ENCODE measurements at regions not wholly inside any gene's neighbourhood (a gene's known extent, or its start where the extent isn't known, plus 50 kb on each side); places are given as distances from the start of the nearest gene placed in this dataset.
"Not testable (repeated sequence)": the region's sequence is repeated elsewhere in the genome, so short reads cannot be mapped to it uniquely, and the experiment has no call there.

DNA sequence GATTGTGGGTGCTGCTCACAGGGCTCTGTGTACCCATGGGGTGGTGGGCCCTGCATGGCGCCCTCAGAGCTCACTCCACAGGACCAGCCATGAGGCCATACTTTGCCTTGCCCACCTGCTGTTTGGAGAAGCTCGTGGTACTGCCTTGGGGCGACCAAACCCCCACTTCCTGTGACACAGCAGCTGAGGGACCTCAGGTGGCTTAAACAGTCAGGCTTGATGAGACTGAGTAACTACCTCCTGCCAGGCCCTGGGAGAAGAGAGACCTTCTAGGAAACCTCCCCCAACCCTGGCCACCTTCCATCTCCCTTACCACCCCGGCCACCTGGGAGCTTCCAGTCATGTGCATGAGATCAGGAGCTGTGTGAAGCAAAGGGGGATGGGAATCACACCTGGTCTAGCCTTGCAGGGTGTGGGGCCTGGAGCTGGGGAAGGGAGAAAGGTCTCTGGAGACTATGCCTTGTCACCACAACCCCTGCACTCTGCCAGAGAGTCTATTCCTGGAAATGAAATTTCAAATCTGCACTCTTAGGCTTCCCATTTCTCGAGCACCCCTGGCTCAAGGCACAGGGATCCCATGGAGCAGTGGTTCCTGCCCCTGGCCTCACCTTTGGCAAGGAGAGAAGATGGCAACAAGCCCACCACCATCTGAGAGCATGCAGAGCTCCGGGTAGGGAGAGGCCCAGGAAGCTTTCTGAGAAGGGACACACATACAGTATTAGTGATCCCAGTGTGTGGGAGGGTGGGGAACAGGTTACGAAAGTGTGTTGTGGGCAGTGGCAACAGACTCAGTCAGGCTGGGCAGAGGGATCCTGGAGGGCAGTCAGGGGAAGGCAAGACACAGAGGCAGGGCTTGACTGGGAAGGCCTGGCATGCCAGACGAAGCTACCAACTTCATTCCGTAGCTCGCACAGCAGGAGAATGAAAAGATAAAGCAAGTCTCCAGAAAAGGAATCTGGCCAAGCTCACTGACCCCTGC lies 125.0 kb downstream of the URI1 start:
- DNase-seq = no peak

DNA sequence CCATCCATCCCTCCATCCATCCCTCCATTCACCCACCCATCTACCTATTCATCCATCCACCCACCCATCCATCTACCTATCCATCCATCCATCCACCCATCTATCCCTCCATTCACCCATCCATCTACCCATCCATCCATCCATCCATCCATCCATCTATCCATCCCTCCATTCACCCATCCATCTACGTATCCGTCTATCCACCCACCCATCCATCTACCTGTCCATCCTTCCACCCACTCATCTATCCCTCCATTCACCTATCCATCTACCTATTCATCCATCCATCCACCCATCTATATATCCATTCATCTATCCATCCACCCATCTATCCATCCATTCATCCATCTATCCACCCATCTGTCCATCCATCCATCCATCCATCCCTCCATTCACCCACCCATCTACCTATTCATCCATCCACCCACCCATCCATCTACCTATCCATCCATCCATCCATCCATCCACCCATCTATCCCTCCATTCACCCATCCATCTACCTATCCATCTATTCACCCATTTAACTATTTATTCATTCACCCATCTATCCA lies 126.0 kb downstream of the URI1 start:
- DNase-seq = not testable (repeated sequence)

DNA sequence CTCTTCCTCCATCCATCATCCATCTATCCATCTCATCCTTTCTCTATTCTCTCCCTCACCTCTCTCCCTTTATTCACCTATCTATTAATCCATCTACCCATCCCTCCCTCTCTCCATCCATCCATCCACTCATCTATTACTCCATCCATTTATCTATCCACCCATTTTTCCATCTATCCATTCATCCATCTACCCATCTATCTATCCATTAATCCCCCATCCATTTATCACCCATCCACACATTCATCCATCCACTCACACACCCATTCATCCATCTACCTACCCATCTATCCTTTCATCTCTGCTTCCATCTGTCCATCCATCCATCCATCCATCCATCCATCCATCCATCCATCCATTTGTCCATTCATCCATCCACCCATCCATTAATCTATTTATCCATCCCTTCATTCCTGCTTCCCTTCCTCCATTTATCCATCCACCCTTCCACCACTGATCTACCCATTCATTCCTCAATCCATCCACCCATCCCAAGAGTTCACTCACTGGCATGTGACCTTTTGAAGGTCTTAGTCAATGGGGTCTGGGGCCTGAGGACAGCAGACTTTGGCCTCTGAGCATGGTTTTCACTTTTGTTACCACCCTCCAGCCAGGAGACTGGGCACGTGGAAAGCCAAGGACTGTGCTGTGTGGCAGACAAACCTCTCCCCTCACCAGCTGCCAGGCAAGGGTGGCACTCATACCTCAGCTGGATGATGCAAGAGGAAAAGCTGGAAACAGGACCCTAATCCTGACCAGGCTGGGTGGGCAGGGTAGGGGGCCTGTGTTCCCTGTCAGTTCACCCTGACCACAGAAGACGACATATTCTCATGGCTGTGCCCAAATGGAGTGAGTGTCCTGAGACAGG lies 126.7 kb downstream of the URI1 start:
- no peak for DNase-seq

DNA sequence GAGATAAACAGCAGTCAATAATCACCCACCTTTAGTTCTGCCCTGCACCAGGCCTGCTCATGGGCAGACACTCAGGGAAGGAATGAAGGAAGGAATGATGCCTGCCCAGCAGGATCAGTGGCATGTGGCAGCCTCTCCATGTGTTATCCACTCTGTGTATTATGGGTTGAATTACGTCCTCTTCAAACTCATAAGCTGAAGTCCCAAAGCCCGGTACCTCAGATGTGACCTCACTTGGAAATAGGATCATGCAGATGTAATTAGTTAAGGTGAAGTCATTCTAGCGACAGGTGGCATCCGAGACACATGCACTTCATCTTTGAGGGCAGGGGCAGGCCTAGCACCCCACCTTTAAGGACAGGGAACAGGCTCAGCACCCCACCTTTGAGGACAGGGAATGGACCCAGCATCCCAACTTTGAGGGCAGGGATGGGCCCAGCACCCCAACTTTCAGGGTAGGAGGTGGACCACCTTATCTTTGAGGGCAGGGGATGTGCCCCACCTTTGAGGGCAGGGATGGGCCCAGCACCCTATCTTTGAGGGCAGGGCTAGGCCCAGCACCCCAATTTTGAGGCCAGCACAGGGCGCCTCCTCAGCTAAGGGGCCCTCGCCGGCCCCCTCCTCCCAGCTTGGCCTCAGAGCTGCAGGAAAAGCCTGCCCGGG lies 127.6 kb downstream of the URI1 start:
- DNase-seq = no peak

DNA sequence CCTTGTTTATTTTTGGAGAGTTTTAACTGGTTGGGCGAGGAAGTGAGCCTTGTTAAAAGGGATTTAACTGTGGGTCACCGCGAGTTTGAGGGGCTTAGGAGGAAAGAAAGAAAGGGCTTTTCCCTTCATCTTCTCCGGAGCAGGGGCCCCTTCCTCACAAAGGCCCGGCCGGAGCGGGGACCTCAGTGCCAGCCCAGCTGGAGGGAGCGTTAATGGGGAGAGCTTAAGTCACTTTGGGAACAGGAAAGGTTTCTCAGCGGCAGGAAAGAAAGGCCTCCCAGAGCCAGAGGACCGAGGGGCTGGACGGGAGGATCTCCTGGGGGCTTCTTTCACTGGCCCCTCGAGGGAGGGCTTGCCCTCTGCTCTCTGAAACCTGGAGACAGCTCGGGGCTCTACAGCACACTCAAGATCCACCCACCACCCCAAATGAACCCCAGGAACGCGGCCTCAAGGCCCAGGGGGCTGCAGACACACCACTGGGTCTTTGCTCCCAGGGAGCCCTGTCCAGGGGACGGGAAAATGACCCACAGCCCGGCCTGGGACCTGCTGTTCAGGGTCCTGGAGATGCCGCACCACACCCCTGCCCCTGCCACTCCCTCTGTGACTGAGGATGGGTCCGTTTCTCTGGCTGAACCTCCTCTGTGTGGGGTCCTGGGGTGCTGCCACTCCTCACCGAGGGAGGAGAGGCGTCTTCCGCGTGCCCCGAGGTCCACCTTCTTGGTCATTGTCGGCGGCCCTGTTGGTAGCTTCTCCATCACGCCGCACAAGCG lies 128.3 kb downstream of the URI1 start:
- DNase-seq = no peak

DNA sequence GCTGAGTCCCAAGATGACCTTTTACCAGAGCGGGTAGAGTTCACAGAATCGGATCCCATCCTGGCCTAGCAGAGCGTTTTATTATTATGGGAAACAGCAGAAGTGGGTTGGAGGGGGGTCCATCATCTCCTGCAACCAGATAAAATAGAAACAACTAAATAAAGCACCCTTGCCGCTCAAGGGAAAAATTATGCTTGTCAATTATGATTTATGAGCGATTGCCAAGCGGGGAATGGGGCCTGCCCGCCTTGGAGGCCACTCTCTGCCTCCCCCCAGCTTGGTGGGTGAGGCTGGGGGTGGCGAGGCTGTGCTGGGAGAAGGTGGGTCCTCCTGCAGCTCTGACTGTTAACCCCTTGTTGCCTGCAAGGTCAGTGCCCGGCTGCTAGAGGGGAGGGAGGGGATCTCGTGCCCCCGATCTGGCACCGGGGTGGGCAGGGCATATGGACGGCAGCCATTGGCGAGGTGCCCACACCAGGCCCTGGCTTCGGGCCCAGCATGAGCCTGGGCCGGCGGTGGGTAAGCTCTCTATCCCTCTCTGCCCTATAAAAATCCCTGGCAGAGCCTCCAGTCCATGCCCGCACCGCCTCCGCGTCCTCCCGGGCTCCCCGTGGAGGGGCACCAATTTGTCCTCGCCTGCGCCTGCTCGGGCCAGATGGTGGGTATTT lies 129.1 kb downstream of the URI1 start:
- no peak for DNase-seq

DNA sequence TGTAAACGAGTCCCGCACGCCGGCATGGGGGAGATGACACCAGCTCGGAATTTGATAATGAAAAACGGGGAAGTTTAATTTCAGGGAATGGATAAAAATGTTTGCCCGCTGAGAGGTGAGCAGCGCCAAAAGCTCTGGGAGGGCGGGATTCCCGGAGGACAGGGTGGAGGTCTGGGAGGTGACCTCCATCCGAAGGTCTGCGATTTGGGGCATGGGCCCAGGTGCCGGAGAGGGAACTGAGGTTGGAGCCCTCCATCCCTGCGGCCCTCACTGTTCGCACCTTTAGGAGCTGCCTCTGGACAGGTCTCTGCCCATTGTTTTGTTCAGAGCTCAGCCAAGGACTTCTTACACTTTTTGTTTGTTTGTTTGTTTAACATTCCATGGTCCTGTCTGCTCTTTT lies 129.8 kb downstream of the URI1 start:
- no peak for DNase-seq

DNA sequence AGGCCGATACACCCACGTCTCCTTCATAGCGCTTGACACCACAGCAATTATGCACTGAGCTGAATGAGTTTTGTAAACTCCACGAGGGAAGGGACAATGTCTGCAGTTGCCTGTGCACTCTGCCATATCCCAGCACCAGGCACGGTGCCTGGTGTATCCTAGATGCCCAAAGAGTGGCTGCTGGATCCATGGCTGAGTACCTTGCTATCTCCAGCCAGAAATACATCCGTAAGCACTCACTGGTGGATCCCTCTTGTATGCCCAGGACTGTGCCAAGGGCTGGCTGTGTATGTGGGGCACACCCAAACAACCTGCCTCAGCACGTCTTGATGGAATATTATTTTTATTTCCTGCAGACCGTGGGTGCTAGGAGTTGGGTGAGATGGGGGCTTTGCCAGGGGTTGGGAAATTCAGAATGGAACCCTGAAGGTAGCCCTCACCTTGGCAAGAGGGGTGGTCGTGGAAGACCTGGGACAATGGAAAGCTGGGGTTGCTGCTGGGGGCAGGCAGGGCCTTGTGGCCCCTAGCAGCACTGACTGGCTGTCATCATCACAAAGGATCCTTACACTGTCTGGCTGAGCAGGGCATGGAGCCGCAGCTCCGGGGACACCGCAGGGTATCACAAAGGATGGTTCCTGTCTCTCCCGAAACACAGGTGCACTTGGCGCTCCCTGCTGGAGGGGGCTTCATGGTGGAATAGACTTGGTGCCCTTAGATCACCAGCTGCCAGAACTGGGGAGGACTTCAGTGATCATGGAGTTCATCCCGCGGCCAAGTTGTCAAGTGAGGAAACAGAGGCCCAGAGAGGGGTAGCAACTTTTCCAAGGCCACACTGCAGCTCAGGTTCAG lies 131.3 kb downstream of the URI1 start:
- DNase-seq = no peak

DNA sequence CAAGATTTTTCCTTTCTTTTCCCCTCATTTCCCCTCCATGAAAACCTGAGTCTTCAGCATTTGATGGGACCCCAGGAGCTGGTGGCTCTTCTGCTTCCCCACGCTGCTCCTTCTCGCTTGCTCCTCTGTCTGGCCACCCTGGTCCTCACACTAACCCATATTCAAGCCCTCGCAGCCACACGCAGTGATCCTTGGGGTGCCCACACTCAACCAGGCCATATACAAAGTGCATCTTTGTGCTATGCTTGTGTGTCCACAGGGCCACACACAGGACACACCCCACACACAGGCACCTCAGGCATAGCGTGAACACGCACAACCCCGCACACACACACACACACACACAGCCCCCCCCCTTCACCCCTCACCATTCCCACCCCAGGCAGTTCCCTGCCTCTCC lies 132.1 kb downstream of the URI1 start:
- no peak for DNase-seq

DNA sequence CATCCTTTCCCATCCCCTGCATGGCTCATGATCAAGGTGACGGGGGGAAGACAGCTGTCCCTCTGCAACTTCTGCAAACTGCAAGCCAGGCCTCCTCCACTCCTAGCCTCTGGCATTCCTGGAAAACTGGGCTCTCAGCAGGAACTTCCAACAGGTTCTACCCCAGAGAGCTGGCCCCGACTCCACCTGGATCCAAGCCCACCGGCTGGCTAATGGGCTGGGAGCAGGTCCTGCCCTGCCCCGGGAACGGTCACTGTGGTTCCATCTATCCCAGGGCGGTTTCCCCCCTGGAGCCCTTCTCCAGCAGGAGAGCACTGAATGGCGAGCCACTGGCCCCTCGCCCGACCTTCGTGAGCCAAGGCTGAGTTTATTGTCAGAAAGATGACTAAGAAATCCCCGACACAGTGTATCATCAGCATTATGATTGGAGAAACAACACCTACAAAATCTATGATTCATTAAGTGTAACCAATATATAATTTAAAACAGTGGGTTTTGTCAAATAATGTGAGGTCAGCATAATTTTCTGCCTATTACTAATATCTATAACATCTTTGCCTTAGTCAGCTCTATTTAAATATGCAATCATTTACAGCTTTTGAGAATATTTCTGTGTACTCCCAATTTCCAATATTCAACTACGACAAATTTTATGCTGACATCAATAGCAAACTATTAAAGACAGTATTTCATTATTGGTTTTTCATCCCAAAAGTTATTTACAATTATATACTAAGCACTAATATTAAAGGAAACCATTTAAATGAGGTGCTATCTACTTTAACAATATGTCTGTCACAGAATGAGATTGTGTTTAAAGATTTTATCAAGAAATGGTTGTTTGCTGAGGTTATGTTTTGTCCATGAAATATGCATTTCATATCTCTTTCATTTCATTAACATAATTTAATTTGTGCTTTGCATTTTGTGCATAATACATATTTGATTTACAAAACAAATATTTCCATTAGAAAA lies 133.0 kb downstream of the URI1 start:
- DNase-seq = no peak

DNA sequence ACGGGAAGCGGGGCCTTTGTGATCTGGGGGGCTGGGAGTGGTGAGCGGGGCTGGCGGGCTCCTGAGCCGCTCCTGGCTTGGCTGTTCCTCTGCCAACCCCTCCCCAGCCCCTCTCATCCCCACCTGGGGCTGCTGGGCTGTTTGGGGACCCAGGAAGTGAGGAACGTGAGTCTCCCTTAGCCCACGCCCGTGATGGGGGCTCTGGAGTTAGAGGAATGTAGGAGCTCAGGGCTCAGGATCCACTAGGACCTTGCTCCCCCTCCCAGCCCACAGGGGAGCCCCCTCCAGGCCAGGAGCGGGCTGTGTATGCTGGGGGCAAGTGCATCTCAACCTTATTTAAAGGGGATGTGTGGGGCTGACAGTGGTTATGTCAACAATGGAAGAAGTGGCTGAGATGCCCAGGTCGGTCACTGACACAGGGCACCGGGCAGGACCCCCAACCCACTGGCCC lies 134.1 kb downstream of the URI1 start:
- no peak for DNase-seq

DNA sequence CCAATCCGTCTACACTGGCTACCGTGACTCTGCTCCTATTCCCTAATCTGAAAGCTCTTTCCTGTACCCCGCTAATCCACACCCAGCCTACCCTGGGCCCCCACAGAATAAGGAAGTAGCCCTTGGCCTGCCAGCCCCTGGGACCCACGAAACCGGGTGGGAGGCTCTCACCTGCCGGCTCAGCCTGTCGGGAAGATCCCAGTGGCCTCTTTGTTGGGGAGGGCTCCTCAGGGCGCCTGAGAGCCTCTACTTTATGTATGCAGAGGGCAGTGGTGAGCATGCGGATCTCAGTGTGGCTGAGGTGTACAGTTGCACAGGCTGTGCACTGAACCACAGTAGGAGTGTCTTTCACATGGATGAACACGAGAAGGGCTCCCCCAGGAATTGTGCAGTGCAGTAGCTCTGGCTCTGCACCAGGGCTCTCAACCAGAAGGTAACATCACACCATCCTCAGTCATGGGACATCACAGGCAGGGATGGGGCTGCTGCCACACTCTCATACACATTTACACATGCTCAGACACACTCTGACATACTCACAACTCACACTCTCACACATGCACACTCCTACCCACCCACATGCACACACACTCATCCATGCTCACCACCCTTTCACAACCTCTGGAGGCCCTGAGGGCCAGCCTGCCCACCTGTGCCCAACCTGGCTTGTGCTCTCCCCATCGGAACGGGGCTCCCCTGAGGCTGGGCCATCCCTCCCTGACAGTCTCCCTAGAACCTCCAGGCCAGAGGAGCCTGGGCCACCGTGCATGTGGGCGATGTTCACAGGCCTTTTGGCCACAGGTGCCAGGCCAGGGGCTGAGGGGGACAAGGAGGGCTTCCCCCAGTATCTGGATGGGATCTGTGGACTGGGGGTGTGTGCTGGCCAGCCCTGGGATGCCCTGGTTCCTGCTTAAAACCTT lies 135.0 kb downstream of the URI1 start:
- DNase-seq = no peak

DNA sequence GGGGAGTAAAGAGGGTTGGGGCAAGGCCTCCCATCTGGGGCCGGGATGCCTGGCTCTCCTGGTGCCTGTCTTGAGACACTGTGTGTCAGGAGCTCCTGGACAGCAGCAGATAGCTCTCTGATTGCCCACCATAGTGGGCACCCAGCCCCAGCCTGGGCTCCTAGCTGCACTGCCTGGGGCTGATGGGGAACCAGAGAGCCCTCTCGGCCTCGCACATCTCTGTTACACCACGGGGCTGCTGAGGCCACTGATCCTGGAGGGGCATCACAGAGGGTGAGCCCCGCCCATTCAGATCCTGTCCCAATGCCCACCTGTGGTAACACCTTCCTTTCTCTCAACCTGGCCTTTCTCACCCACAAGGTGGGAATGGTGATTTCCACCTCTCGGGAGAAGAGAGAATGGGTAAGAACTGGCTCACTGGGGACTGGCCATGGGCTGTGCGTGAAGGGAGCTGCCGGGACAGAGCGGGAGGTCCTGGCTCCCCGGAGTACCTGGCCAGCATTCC lies 135.9 kb downstream of the URI1 start:
- no peak for DNase-seq

DNA sequence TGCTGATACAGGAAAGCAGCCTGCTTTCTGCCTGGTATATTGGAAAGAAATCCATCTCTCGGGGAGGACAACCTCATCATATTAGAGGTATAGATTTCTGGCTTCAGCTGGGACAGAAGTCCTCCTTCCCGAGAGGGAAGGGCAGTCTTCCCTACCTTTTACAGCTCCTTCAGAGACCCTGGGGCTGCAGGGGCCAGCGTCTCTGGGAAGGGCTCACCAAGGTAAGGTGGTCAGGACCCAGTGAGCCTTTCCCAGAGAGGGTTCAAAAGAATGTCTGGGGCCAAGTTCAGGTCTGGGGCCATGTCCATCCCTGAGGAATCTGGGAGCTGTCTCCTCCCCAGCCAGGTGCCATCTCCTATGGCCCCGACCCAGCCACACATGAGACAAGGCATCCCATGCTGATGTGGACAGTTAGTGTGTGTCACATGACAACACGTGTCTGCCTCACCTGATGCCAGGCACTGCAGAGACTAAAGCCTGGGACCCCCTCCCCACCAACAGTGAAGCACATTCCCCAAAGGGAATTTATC lies 136.4 kb downstream of the URI1 start:
- DNase-seq = no peak

DNA sequence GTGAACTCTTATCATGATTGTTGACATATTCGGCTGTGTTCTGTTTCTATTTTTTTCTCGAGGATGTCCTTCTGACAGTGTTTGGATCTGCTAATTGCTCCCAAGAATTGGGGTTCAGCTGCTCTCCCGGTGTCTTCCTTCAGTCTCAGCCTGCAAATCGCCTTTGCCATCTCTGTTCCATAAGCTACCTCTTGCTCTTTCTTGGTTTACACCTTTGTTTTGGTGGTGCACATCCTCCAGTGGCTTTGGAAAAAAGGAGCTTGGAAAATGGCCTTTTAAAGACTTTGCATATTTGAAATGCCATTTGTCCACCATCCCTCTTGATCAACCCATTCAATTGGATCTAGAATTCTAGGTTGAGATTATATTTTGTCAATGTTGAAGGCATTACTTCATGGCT lies 137.2 kb downstream of the URI1 start:
- DNase-seq = no peak

DNA sequence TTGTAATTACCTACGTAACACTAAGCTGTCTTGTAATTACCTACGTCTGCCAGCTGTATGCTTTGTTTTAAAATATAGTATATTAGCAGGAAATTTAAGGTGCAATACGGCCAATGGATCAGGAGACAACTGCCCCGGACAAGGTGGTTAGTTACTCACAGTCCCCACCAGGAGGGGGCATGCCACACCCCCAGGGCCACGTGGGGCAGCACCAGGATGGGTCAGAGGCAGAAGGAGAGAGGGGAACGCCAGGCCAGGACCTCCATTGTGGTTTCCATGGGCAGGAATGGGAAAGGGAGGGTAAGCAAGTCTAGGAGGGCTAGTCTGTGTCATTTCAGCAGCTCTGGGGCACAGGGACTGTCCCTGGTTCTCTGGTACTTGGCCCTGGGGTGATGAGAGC lies 140.1 kb downstream of the URI1 start:
- DNase-seq = no peak

DNA sequence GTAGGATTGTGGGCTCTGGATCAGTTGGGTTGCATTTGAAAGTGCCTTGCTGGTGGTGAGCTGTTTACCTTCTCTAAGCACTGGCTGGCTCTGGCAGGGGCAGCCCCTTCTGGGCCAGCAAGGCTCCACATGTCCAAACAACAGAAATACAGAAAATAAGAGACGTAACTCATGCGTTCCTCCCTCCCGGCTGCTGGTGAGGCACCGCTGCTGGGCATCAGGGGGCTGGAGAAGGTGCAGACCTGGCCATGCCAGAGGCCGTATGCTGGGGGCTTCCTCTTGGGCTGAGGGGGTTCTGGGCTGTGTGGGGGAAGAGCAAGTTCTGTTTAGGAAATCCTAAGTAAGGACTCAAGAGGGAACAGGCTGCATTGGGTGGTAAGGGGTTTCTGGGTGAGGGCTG lies 140.6 kb downstream of the URI1 start:
- no peak for DNase-seq

Measured in Kasumi-1 (cell line).